C4-2B (cell line): ENCODE measurements at regions not wholly inside any gene's neighbourhood (a gene's known extent, or its start where the extent isn't known, plus 50 kb on each side); places are given as distances from the start of the nearest gene placed in this dataset.
A peak's percentile ranks its signal among the peaks of the same experiment; 100 is the strongest.
"Not testable (repeated sequence)": the region's sequence is repeated elsewhere in the genome, so short reads cannot be mapped to it uniquely, and the experiment has no call there.

Source experiments
- H3K27ac ChIP-seq: fragments of 450-650 bp; 2 replicates; pipeline ENCODE4 v1.5.1; 2017
- ZFX ChIP-seq: fragments of 450-650 bp; IDR thresholded peaks from 2 replicates; pipeline ENCODE4 v1.6.1; 2017
- TF ChIP-seq, protein P1 (sequence below): fragments of 450-650 bp; conservative IDR thresholded peaks from 2 replicates; pipeline ENCODE4 v1.5.1; 2017; ENCODE audit warnings: mild to moderate bottlenecking

- no peak overlapping the region for H3K27ac ChIP-seq
- TF ChIP-seq ZFX: no peak
- TF ChIP-seq, protein P1, sequence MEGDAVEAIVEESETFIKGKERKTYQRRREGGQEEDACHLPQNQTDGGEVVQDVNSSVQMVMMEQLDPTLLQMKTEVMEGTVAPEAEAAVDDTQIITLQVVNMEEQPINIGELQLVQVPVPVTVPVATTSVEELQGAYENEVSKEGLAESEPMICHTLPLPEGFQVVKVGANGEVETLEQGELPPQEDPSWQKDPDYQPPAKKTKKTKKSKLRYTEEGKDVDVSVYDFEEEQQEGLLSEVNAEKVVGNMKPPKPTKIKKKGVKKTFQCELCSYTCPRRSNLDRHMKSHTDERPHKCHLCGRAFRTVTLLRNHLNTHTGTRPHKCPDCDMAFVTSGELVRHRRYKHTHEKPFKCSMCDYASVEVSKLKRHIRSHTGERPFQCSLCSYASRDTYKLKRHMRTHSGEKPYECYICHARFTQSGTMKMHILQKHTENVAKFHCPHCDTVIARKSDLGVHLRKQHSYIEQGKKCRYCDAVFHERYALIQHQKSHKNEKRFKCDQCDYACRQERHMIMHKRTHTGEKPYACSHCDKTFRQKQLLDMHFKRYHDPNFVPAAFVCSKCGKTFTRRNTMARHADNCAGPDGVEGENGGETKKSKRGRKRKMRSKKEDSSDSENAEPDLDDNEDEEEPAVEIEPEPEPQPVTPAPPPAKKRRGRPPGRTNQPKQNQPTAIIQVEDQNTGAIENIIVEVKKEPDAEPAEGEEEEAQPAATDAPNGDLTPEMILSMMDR: no peak
These were observed 232.5 kb downstream of the PARP8 start for GRCh38 chr5:50898966-50899365.

- H3K27ac ChIP-seq: no peak overlapping the region
- TF ChIP-seq, protein P1: no peak
- no peak for TF ChIP-seq ZFX
These were observed 234.6 kb downstream of the PARP8 start for GRCh38 chr5:50900952-50901510.

DNA sequence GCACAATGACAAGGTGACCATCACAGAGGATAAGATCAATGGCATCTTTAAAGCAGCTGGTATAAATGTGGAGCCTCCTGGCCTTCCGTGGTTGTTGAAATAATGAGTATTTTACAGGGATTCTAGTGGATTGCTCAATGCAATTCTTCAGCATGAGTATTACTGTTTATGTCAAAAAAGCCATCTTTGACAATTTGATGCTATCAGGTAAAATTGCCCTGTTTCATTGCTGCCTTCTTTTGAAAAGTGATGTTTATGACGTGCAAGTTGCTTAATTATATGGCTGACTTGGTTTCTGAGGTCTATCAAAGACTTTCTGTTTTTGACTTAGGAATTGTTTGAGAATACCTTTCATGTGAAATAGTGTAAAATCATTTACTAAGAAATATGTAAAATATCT lies 237.2 kb downstream of the PARP8 start:
- TF ChIP-seq ZFX: no peak
- TF ChIP-seq, protein P1: no peak
- H3K27ac ChIP-seq: no peak overlapping the region

- TF ChIP-seq, protein P1: no peak
- no peak for TF ChIP-seq ZFX
- no peak overlapping the region for H3K27ac ChIP-seq
These were observed 239.6 kb downstream of the PARP8 start for GRCh38 chr5:50905996-50906570.

DNA sequence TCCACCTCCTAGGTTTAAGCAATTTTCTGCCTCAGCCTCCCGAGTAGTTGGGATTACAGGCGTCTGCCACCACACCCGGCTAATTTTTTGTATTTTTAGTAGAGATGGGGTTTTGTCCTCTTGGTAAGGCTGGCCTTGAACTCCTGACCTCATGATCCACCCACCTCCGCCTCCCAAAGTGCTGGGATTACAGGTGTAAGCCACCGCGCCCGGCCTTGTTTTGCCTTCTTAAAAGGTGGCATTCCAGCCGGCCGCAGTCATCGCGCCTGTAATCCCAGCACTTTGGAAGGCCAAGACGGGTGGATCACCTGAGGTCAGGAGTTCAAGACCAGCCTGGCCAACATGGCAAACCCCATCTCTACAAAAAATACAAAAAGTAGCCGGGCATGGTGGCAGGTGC lies 253.7 kb downstream of the PARP8 start:
- H3K27ac ChIP-seq: not testable (repeated sequence)

- H3K27ac ChIP-seq: no peak overlapping the region
- TF ChIP-seq, protein P1: no peak
- no peak for TF ChIP-seq ZFX
These were observed 255.1 kb downstream of the PARP8 start for GRCh38 chr5:50921366-50922133.

DNA sequence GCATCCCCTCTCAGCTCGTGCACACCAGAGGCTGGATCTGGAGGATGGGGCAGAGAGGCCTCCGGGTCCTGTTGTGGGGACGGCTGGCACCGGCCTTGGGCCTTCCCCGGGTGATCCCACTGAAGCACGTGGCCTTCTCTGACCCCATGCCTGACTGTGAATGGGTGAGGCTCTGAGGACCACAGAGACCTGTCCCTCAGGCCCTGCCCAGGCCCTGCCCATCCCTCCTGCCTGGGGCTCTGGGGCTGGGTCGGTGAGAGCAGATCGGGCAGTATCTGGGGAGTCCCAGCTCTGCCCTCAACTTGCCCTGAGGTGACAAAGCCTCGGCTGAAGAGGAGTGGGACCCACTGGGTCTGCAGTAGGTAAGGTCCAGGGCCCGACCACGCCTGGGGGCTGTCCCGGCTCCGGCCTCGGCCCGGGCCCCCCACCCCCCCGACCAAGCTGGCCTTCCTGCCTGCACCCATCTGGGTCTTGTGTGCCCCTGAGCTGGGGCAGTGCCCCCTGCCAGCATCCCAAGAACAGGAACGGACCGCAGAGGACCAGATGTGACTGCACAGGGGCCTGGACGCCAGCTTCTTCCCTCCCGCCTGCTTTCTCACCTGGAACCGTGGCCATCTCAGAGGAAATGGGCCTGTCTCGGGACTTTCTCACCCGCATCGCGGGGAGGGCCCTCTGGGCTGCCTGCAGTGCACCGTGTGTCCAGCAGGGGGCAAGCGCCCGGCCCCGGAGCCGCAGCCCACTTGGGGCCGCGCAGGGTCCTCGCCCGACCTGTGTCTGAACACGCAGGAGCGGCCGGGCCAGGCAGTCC lies 255.9 kb downstream of the PARP8 start:
- TF ChIP-seq, protein P1: peak; percentile 59
- not testable (repeated sequence) for H3K27ac ChIP-seq
